Gastroesophageal sphincter (tissue), 4 donors: ENCODE measurements at regions not wholly inside any gene's neighbourhood (a gene's known extent, or its start where the extent isn't known, plus 50 kb on each side); places are given as distances from the start of the nearest gene placed in this dataset.

Experiments
- ATAC-seq: fragments of 150-250 bp; one replicate; pipeline ENCODE4 v1.9.1; 2016; ENCODE audit warnings: mild to moderate bottlenecking, moderate library complexity
- H3K27ac ChIP-seq, 4 donors: fragments of 200-600 bp; sonication (generic) in 3 of 4; 1 replicate in 3 of 4; 2 replicates in 1 of 4; pipeline ENCODE4 v1.5.1; 2016 to 2019
- H3K27me3 ChIP-seq: fragments of 200-600 bp; sonication (generic); one replicate; pipeline ENCODE4 v1.5.1; 2019
- H3K36me3 ChIP-seq, 2 donors: fragments of 200-600 bp; sonication (generic); one replicate each; pipeline ENCODE4 v1.5.1; 2019; ENCODE audit warnings: control low read depth in 1 of 2
- H3K4me1 ChIP-seq, 3 donors: fragments of 200-600 bp; sonication (generic); 1 replicate in 2 of 3; 2 replicates in 1 of 3; pipeline ENCODE4 v1.5.1; 2016 to 2019; ENCODE audit warnings: control low read depth in 2 of 3
- H3K4me3 ChIP-seq, 2 donors: fragments of 200-600 bp; sonication (generic); one replicate each; pipeline ENCODE4 v1.5.1; 2019; ENCODE audit warnings: mild to moderate bottlenecking in 1 of 2, moderate library complexity in 1 of 2
- H3K9me3 ChIP-seq, 3 donors: fragments of 200-600 bp; sonication (generic); one replicate each; pipeline ENCODE4 v1.5.1; 2017 to 2019; ENCODE audit warnings: control low read depth in 2 of 3
- EP300 ChIP-seq: sonication (generic); formaldehyde crosslinking; IDR thresholded peaks from one replicate; pipeline ENCODE4 v1.6.1; 2017; ENCODE audit warnings: antibody characterized with exemption, mild to moderate bottlenecking
- POLR2A ChIP-seq, 2 donors: fragments of 450-650 bp; IDR thresholded peaks; one replicate each; pipeline ENCODE4 v1.6.1; 2017; ENCODE audit warnings: antibody characterized with exemption in 2 of 2, mild to moderate bottlenecking in 2 of 2, moderate library complexity in 1 of 2
- POLR2AphosphoS5 ChIP-seq: sonication (generic); formaldehyde crosslinking; IDR thresholded peaks from one replicate; pipeline ENCODE4 v1.6.1; 2017; ENCODE audit warnings: antibody characterized with exemption
- WGBS, 2 donors: methylation state at CpG; one replicate each; pipeline ENCODE4 v1.1.5; 2018; ENCODE audit warnings: low coverage in 1 of 2; 5-methylcytosine and 5-hydroxymethylcytosine counted together
- TF ChIP-seq, protein P1 (sequence below), 4 experiments: fragments of 200-600 bp in 2 of 4; fragments of 450-650 bp in 2 of 4; sonication (generic) in 1 of 4; IDR thresholded peaks; one replicate each; pipeline ENCODE4 v1.5.1; 2017 to 2019; ENCODE audit warnings: antibody characterized with exemption in 4 of 4, mild to moderate bottlenecking in 2 of 4, moderate library complexity in 2 of 4

DNA sequence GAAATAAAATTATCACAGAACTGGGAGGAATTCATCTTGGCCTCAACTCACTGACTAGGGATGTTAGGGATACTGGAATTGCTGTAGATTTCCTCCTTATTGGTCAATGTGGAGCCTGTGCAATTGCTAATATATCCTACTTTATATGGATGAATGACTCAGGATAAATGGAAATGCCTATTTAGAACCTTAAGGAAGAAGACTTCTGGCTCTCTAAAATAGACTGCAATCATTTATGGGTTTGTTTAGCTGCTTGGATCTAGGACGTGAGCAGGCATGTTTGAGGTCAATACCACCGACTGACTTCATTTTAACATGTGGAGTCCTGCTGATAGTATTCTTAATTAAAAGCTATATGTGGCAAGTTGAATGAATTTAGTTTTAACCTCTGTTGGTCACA lies 1040.1 kb upstream of the LRRN3 start:
- Histone ChIP-seq H3K27me3 (no peaks in the 10 kb centered on the region), H3K27ac (no peak overlapping the region), H3K36me3 (no peaks in the 10 kb centered on the region), H3K9me3 (no peaks in the 10 kb centered on the region), H3K4me1 (no peaks in the 10 kb centered on the region), H3K4me3 (no peak overlapping the region)
- TF ChIP-seq EP300 (no peak), POLR2A (IDR thresholded peaks at IDR 0.05) (no peak), POLR2AphosphoS5 (no peak)
- TF ChIP-seq, protein P1, sequence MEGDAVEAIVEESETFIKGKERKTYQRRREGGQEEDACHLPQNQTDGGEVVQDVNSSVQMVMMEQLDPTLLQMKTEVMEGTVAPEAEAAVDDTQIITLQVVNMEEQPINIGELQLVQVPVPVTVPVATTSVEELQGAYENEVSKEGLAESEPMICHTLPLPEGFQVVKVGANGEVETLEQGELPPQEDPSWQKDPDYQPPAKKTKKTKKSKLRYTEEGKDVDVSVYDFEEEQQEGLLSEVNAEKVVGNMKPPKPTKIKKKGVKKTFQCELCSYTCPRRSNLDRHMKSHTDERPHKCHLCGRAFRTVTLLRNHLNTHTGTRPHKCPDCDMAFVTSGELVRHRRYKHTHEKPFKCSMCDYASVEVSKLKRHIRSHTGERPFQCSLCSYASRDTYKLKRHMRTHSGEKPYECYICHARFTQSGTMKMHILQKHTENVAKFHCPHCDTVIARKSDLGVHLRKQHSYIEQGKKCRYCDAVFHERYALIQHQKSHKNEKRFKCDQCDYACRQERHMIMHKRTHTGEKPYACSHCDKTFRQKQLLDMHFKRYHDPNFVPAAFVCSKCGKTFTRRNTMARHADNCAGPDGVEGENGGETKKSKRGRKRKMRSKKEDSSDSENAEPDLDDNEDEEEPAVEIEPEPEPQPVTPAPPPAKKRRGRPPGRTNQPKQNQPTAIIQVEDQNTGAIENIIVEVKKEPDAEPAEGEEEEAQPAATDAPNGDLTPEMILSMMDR (IDR thresholded peaks at IDR 0.05): no peak
- no peak for ATAC-seq
- 52 to 56% methylated on average over 2 of the region's 2 CpGs for WGBS, 2 donors

DNA sequence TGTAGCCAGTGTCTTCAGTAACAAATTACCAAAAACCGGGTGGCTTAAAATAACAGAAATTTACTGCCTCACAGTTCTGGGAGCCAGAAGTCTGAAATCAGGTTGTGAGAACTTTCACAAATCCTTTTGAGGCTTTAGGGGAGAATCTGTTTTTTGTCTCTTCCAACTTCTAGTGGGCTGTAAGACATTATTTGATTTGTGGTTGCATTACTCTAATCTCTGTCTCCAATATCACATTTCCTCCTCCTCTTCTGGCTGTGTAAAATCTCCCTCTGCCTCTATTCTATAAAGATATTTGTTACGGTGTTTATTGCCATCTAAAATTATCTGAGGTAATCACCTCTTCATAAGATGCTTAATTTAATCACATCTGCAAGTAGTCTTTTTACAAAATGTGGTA lies 1039.6 kb upstream of the LRRN3 start:
- WGBS, 2 donors: 31 to 56% methylated on average over 2 of the region's 2 CpGs
- no peak for ATAC-seq
- Histone ChIP-seq H3K4me3 (no peak overlapping the region), H3K9me3 (no peaks in the 10 kb centered on the region), H3K36me3 (no peaks in the 10 kb centered on the region), H3K27me3 (no peaks in the 10 kb centered on the region), H3K4me1 (no peaks in the 10 kb centered on the region), H3K27ac (no peak overlapping the region)
- TF ChIP-seq POLR2A (IDR thresholded peaks at IDR 0.05) (no peak), EP300 (no peak), POLR2AphosphoS5 (no peak)

DNA sequence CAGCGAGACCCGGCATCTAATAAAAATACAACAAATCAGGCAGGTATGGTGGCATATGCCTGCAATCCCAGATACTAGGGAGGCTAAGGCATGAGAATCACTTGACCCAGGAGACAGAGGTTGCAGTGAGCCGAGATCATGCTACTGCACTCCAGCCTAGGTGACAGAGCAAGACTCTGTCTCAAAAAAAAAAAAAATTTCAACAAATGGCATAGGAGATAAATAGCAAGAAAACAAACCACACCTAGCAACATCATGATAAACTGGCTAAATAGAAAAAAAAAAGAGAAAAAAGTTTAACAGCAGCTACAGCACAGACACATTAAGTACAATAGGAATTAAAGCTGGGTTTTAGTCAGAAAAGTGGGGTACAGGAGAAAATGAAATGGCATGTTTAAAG lies 1034.6 kb upstream of the LRRN3 start:
- no peak for TF ChIP-seq POLR2AphosphoS5
- TF ChIP-seq POLR2A (IDR thresholded peaks at IDR 0.05): no peak
- TF ChIP-seq EP300: no peak
- TF ChIP-seq, protein P1 (IDR thresholded peaks at IDR 0.05): no peak
- no peaks in the 10 kb centered on the region for H3K36me3 ChIP-seq
- ATAC-seq: no peak
- 69 to 76% methylated on average over 3 of the region's 3 CpGs for WGBS, 2 donors
- no peak overlapping the region for H3K27ac ChIP-seq
- no peaks in the 10 kb centered on the region for H3K27me3 ChIP-seq
- no peaks in the 10 kb centered on the region for H3K9me3 ChIP-seq
- no peaks in the 10 kb centered on the region for H3K4me1 ChIP-seq
- no peak overlapping the region for H3K4me3 ChIP-seq

DNA sequence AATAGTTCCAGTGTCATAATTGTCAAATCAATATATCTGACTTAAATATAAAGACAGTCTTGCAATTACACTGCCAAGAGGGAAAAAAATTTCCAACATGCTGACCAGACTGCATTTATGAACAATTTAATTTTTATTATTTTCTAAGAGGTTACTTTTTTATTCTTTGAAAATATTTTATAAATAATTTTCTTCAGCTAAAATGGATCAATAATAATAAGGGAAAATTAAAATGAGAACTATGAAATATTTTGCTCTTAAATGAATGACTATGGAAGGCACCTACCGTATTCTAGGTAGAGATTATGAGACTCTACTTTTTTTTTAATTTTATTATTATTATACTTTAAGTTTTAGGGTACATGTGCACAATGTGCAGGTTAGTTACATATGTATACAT lies 1032.5 kb upstream of the LRRN3 start:
- WGBS, 2 donors: 86% methylated on average over 1 of the region's 1 CpG; no CpG with 5 or more reads in 1 of the 2 donors
- no peak overlapping the region for H3K4me3 ChIP-seq
- no peak overlapping the region for H3K27ac ChIP-seq
- no peaks in the 10 kb centered on the region for H3K27me3 ChIP-seq
- no peak for TF ChIP-seq EP300
- no peak for TF ChIP-seq POLR2AphosphoS5
- TF ChIP-seq, protein P1 (IDR thresholded peaks at IDR 0.05): no peak
- TF ChIP-seq POLR2A (IDR thresholded peaks at IDR 0.05): no peak
- H3K36me3 ChIP-seq: no peaks in the 10 kb centered on the region
- no peaks in the 10 kb centered on the region for H3K9me3 ChIP-seq
- no peaks in the 10 kb centered on the region for H3K4me1 ChIP-seq
- ATAC-seq: no peak

DNA sequence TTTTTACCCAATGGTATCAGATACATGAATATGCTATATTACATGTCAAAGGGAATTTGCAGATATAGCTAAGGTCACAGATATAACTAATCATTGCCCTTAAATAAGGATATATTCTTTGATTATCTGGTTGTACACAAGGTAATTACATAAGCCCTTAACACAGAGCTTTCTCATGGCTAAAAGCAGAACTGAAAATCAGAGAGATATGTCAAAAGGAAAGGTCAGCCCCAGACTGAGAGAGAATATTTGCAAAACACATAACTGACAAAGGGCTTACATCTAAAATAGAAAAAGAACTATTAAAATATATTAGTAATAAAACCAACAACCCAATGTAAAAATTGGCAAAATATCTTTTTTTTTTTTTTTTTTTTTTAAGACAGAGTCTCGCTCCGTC lies 1029.5 kb upstream of the LRRN3 start:
- TF ChIP-seq EP300 (no peak), POLR2AphosphoS5 (no peak), POLR2A (IDR thresholded peaks at IDR 0.05) (no peak)
- TF ChIP-seq, protein P1 (IDR thresholded peaks at IDR 0.05): no peak
- 80 to 95% methylated on average over 1 to 2 of the region's 2 CpGs for WGBS, 2 donors
- no peak overlapping the region for H3K4me3 ChIP-seq
- no peaks in the 10 kb centered on the region for H3K27me3 ChIP-seq
- H3K4me1 ChIP-seq: no peaks in the 10 kb centered on the region
- no peak for ATAC-seq
- H3K27ac ChIP-seq: no peak overlapping the region
- H3K36me3 ChIP-seq: no peaks in the 10 kb centered on the region
- H3K9me3 ChIP-seq: no peaks in the 10 kb centered on the region
